ENCODE measurements at regions not wholly inside any gene's neighbourhood (a gene's known extent, or its start where the extent isn't known, plus 50 kb on each side); places are given as distances from the start of the nearest gene placed in this dataset.

GRCh38 chr2:239616729-239617128 lies 215.9 kb upstream of the HDAC4 start:
- peaks cover 0 to 1% of the 10 kb centered on the region in 2 donors for H3K27me3 Mint-ChIP-seq
- no peak overlapping the region for H3K4me3 Mint-ChIP-seq
- no peak for DNase-seq
- H3K27me3 ChIP-seq (ENCODE audit: insufficient read depth, low read length, poor library complexity, severe bottlenecking), result no peaks in the 10 kb centered on the region
- peaks cover 8 to 15% (median 13%) of the 10 kb centered on the region in 5 donors for H3K9me3 Mint-ChIP-seq
- ChIA-PET CTCF (interaction anchor here (1.7 kb wide), 1 partner anchor 11 kb away, joined by 5 read pairs; no protein-coding TSS in a partner anchor), POLR2A (no interaction called here)
- no peak overlapping the region for H3K27ac Mint-ChIP-seq
- H3K27ac ChIP-seq (ENCODE audit: low read depth, low read length), result no peak overlapping the region
- H3K9me3 ChIP-seq (ENCODE audit: low read length), result no peaks in the 10 kb centered on the region
- no peaks in the 10 kb centered on the region for H3K36me3 ChIP-seq (ENCODE audit: insufficient read depth, low read length)
- H3K4me3 ChIP-seq (ENCODE audit: low read length), result no peak overlapping the region
- H3K36me3 Mint-ChIP-seq, result peaks cover 0 to 13% (median 0%) of the 10 kb centered on the region in 3 donors
- H3K4me1 ChIP-seq (ENCODE audit: insufficient read depth, low read length), result no peaks in the 10 kb centered on the region
- H3K4me1 Mint-ChIP-seq, result peaks cover 8 to 20% (median 9%) of the 10 kb centered on the region in 3 donors

- CTCF ChIA-PET, result no interaction called here
- H3K36me3 ChIP-seq (ENCODE audit: insufficient read depth, low read length), result no peaks in the 10 kb centered on the region
- no peak for DNase-seq
- H3K27me3 Mint-ChIP-seq, result peaks cover 2 to 4% of the 10 kb centered on the region in 2 donors
- peaks cover 10% of the 10 kb centered on the region for H3K4me1 ChIP-seq (ENCODE audit: insufficient read depth, low read length)
- no peak overlapping the region for H3K27ac ChIP-seq (ENCODE audit: low read depth, low read length)
- H3K27me3 ChIP-seq (ENCODE audit: insufficient read depth, low read length, poor library complexity, severe bottlenecking), result no peaks in the 10 kb centered on the region
- H3K4me3 Mint-ChIP-seq, result no peak overlapping the region
- POLR2A ChIA-PET, result no interaction called here
- H3K9me3 Mint-ChIP-seq, result peaks cover 2 to 6% (median 3%) of the 10 kb centered on the region in 5 donors
- H3K4me3 ChIP-seq (ENCODE audit: low read length), result no peak overlapping the region
- H3K27ac Mint-ChIP-seq, result peak overlapping the region in 1 of 8 donors; percentile 52
- peaks cover 0 to 4% (median 0%) of the 10 kb centered on the region in 3 donors for H3K36me3 Mint-ChIP-seq
- H3K4me1 Mint-ChIP-seq, result peaks cover 17 to 27% (median 18%) of the 10 kb centered on the region in 3 donors
- no peaks in the 10 kb centered on the region for H3K9me3 ChIP-seq (ENCODE audit: low read length)
Observed at GRCh38 chr2:239612133-239612532, 211.3 kb upstream of the HDAC4 start.

GRCh38 chr2:239611222-239611795 lies 210.5 kb upstream of the HDAC4 start:
- no peaks in the 10 kb centered on the region for H3K9me3 Mint-ChIP-seq
- H3K27me3 ChIP-seq (ENCODE audit: insufficient read depth, low read length, poor library complexity, severe bottlenecking), result no peaks in the 10 kb centered on the region
- H3K4me1 Mint-ChIP-seq, result peaks cover 17 to 27% (median 18%) of the 10 kb centered on the region in 3 donors
- H3K4me3 ChIP-seq (ENCODE audit: low read length), result no peak overlapping the region
- ChIA-PET POLR2A (no interaction called here), CTCF (no interaction called here)
- H3K27me3 Mint-ChIP-seq, result peaks cover 3 to 11% of the 10 kb centered on the region in 2 donors
- peaks cover 10% of the 10 kb centered on the region for H3K4me1 ChIP-seq (ENCODE audit: insufficient read depth, low read length)
- H3K36me3 ChIP-seq (ENCODE audit: insufficient read depth, low read length), result no peaks in the 10 kb centered on the region
- no peak overlapping the region for H3K4me3 Mint-ChIP-seq
- no peak overlapping the region for H3K27ac Mint-ChIP-seq
- H3K27ac ChIP-seq (ENCODE audit: low read depth, low read length), result no peak overlapping the region
- H3K9me3 ChIP-seq (ENCODE audit: low read length), result no peaks in the 10 kb centered on the region
- no peaks in the 10 kb centered on the region for H3K36me3 Mint-ChIP-seq
- no peak for DNase-seq

GRCh38 chr2:239610457-239611221 lies 209.8 kb upstream of the HDAC4 start:
- no peak overlapping the region for H3K27ac ChIP-seq (ENCODE audit: low read depth, low read length)
- H3K4me1 ChIP-seq (ENCODE audit: insufficient read depth, low read length), result peaks cover 10% of the 10 kb centered on the region
- H3K9me3 Mint-ChIP-seq, result no peaks in the 10 kb centered on the region
- POLR2A ChIA-PET, result interaction anchor here (0.6 kb wide), 1 partner anchor 322 kb away, joined by 3 read pairs; no protein-coding TSS in a partner anchor
- no peaks in the 10 kb centered on the region for H3K36me3 Mint-ChIP-seq
- H3K27me3 ChIP-seq (ENCODE audit: insufficient read depth, low read length, poor library complexity, severe bottlenecking), result no peaks in the 10 kb centered on the region
- CTCF ChIA-PET, result interaction anchor here (1.1 kb wide), 1 partner anchor 16 kb away, joined by 4 read pairs; no protein-coding TSS in a partner anchor
- H3K4me1 Mint-ChIP-seq, result peaks cover 22 to 32% (median 25%) of the 10 kb centered on the region in 3 donors
- H3K27ac Mint-ChIP-seq, result peak overlapping the region in 1 of 8 donors; percentile 69
- no peak for DNase-seq
- H3K4me3 Mint-ChIP-seq, result no peak overlapping the region
- no peaks in the 10 kb centered on the region for H3K36me3 ChIP-seq (ENCODE audit: insufficient read depth, low read length)
- H3K4me3 ChIP-seq (ENCODE audit: low read length), result no peak overlapping the region
- no peaks in the 10 kb centered on the region for H3K9me3 ChIP-seq (ENCODE audit: low read length)
- peaks cover 3 to 16% of the 10 kb centered on the region in 2 donors for H3K27me3 Mint-ChIP-seq

- ChIA-PET CTCF (interaction anchor here (1.1 kb wide), 1 partner anchor 16 kb away, joined by 4 read pairs; no protein-coding TSS in a partner anchor), POLR2A (interaction anchor here (0.6 to 1.2 kb wide), 2 partner anchors 10 to 321 kb away, joined by 3 read pairs; no protein-coding TSS in a partner anchor)
- H3K36me3 ChIP-seq (ENCODE audit: insufficient read depth, low read length), result no peaks in the 10 kb centered on the region
Observed at GRCh38 chr2:239609607-239610310, 208.9 kb upstream of the HDAC4 start.

GRCh38 chr2:239609162-239609561 lies 208.3 kb upstream of the HDAC4 start:
- no peak for DNase-seq
- H3K27me3 Mint-ChIP-seq, result peaks cover 3 to 16% of the 10 kb centered on the region in 2 donors
- peaks cover 24 to 34% (median 25%) of the 10 kb centered on the region in 3 donors for H3K4me1 Mint-ChIP-seq
- H3K9me3 Mint-ChIP-seq, result no peaks in the 10 kb centered on the region
- POLR2A ChIA-PET, result interaction anchor here (1.2 kb wide), 1 partner anchor 10 kb away, joined by 3 read pairs; no protein-coding TSS in a partner anchor
- Histone ChIP-seq H3K4me1 (ENCODE audit: insufficient read depth, low read length) (peaks cover 10% of the 10 kb centered on the region), H3K36me3 (ENCODE audit: insufficient read depth, low read length) (no peaks in the 10 kb centered on the region), H3K9me3 (ENCODE audit: low read length) (no peaks in the 10 kb centered on the region), H3K27me3 (ENCODE audit: insufficient read depth, low read length, poor library complexity, severe bottlenecking) (no peaks in the 10 kb centered on the region), H3K27ac (ENCODE audit: low read depth, low read length) (no peak overlapping the region), H3K4me3 (ENCODE audit: low read length) (no peak overlapping the region)
- CTCF ChIA-PET, result no interaction called here
- H3K4me3 Mint-ChIP-seq, result peak overlapping the region in 1 of 7 donors; percentile 42
- H3K27ac Mint-ChIP-seq, result peak overlapping the region in 1 of 8 donors; percentile 90
- H3K36me3 Mint-ChIP-seq, result no peaks in the 10 kb centered on the region

More at GRCh38 chr2:239609607-239610310, 208.9 kb upstream of the HDAC4 start:
- peaks cover 10% of the 10 kb centered on the region for H3K4me1 ChIP-seq (ENCODE audit: insufficient read depth, low read length)
- H3K4me3 ChIP-seq (ENCODE audit: low read length), result no peak overlapping the region
- H3K27ac ChIP-seq (ENCODE audit: low read depth, low read length), result no peak overlapping the region
- no peaks in the 10 kb centered on the region for H3K27me3 ChIP-seq (ENCODE audit: insufficient read depth, low read length, poor library complexity, severe bottlenecking)
- Mint-ChIP-seq H3K4me1 (peaks cover 24 to 34% (median 25%) of the 10 kb centered on the region in 3 donors), H3K4me3 (peak overlapping the region in 6 of 7 donors; percentile 24 to 83 (median 44)), H3K9me3 (no peaks in the 10 kb centered on the region), H3K27me3 (peaks cover 3 to 16% of the 10 kb centered on the region in 2 donors), H3K27ac (peak overlapping the region in 6 of 8 donors; percentile 3 to 72 (median 55)), H3K36me3 (no peaks in the 10 kb centered on the region)
- no peaks in the 10 kb centered on the region for H3K9me3 ChIP-seq (ENCODE audit: low read length)
- peak in 4 of 5 donors; percentile 18 to 72 (median 32) for DNase-seq

- H3K27me3 ChIP-seq (ENCODE audit: insufficient read depth, low read length, poor library complexity, severe bottlenecking), result no peaks in the 10 kb centered on the region
- no peaks in the 10 kb centered on the region for H3K36me3 ChIP-seq (ENCODE audit: insufficient read depth, low read length)
- H3K27ac ChIP-seq (ENCODE audit: low read depth, low read length), result no peak overlapping the region
- Mint-ChIP-seq H3K4me1 (peaks cover 24 to 34% (median 25%) of the 10 kb centered on the region in 3 donors), H3K36me3 (no peaks in the 10 kb centered on the region), H3K27me3 (peaks cover 3 to 16% of the 10 kb centered on the region in 2 donors), H3K9me3 (no peaks in the 10 kb centered on the region), H3K27ac (peak overlapping the region in 1 of 8 donors; percentile 90), H3K4me3 (no peak overlapping the region)
- CTCF ChIA-PET, result no interaction called here
- no peak overlapping the region for H3K4me3 ChIP-seq (ENCODE audit: low read length)
- POLR2A ChIA-PET, result interaction anchor here (1.2 kb wide), 1 partner anchor 11 kb away, joined by 3 read pairs; no protein-coding TSS in a partner anchor
- DNase-seq, result no peak
- no peaks in the 10 kb centered on the region for H3K9me3 ChIP-seq (ENCODE audit: low read length)
- H3K4me1 ChIP-seq (ENCODE audit: insufficient read depth, low read length), result peaks cover 10% of the 10 kb centered on the region
Observed at GRCh38 chr2:239608723-239609122, 207.9 kb upstream of the HDAC4 start.

All from CD8-positive, alpha-beta memory T cell (primary cell).